H1 (cell line): ENCODE measurements at regions not wholly inside any gene's neighbourhood (a gene's known extent, or its start where the extent isn't known, plus 50 kb on each side); places are given as distances from the start of the nearest gene placed in this dataset.

Experiments
- BCL11A ChIP-seq, 2 experiments: IDR thresholded peaks; one replicate each; pipeline ENCODE4 v1.6.1; 2011; ENCODE audit warnings: low read depth in 2 of 2, low read length in 2 of 2, mild to moderate bottlenecking in 2 of 2
- CBX5 ChIP-seq: fragments of 300-800, 300-1000 bp; sonication (generic); IDR thresholded peaks from 2 replicates; pipeline ENCODE4 v1.7.1; 2016; ENCODE audit warnings: antibody characterized with exemption, low read length, low read depth
- CBX8 ChIP-seq: fragments of 300-800, 300-1000 bp; sonication (generic); IDR thresholded peaks from 2 replicates; pipeline ENCODE4 v1.7.1; 2016; ENCODE audit warnings: low read depth, low read length, borderline replicate concordance
- CEBPB ChIP-seq: IDR thresholded peaks from 2 replicates; pipeline ENCODE4 v1.6.1; 2012; ENCODE audit warnings: low read depth, low read length
- CHD2 ChIP-seq: IDR thresholded peaks from 2 replicates; pipeline ENCODE4 v1.6.1; 2012; ENCODE audit warnings: low read length, improper control_type of control experiment
- CTBP2 ChIP-seq: IDR thresholded peaks from 2 replicates; pipeline ENCODE4 v1.7.0; 2011; ENCODE audit warnings: borderline replicate concordance, mild to moderate bottlenecking, moderate library complexity, mixed read lengths, low read length; ENCODE audit not compliant: insufficient read depth, insufficient read length
- EGR1 ChIP-seq: IDR thresholded peaks from 2 replicates; pipeline ENCODE4 v1.6.1; 2011; ENCODE audit warnings: low read depth, low read length, borderline replicate concordance
- EP300 ChIP-seq, 2 experiments: IDR thresholded peaks; 1 replicate in 1 of 2; 2 replicates in 1 of 2; pipeline ENCODE4 v1.6.1; 2011 to 2012; ENCODE audit warnings: low read depth in 2 of 2, low read length in 2 of 2, mild to moderate bottlenecking in 2 of 2, borderline replicate concordance in 1 of 2, inconsistent platforms in 1 of 2, moderate library complexity in 1 of 2
- EZH2 ChIP-seq: fragments of 200-600 bp; sonication (generic); IDR thresholded peaks from 2 replicates; pipeline ENCODE4 v1.7.1; 2012; ENCODE audit warnings: low read depth, mild to moderate bottlenecking, moderate library complexity, low read length, inconsistent platforms; ENCODE audit not compliant: severe bottlenecking
- FOSL1 ChIP-seq: IDR thresholded peaks from 2 replicates; pipeline ENCODE4 v1.6.1; 2011; ENCODE audit warnings: mild to moderate bottlenecking, low read depth, low read length, moderate library complexity; ENCODE audit not compliant: insufficient read depth
- GTF2F1 ChIP-seq: IDR thresholded peaks from 2 replicates; pipeline ENCODE4 v1.6.1; 2012; ENCODE audit warnings: low read depth, low read length, improper control_type of control experiment, borderline replicate concordance
- HDAC6 ChIP-seq: IDR thresholded peaks from one replicate; pipeline ENCODE4 v1.7.1; 2012; ENCODE audit warnings: low read depth, mild to moderate bottlenecking, inconsistent platforms, low read length, moderate library complexity
- JUND ChIP-seq: IDR thresholded peaks from 2 replicates; pipeline ENCODE4 v1.6.1; 2011; ENCODE audit warnings: mild to moderate bottlenecking, improper control_type of control experiment, low read length
- NANOG ChIP-seq: IDR thresholded peaks from 2 replicates; pipeline ENCODE4 v1.6.1; 2011; ENCODE audit warnings: low read length, low read depth, mild to moderate bottlenecking, inconsistent platforms; ENCODE audit not compliant: insufficient read depth, poor library complexity, severe bottlenecking
- POLR2A ChIP-seq, 2 experiments: IDR thresholded peaks; 1 replicate in 1 of 2; 2 replicates in 1 of 2; pipeline ENCODE4 v1.6.1; 2011; ENCODE audit warnings: low read depth in 2 of 2, low read length in 2 of 2, mild to moderate bottlenecking in 2 of 2; ENCODE audit errors: control extremely low read depth in 1 of 2
- SP1 ChIP-seq: IDR thresholded peaks from 2 replicates; pipeline ENCODE4 v1.6.1; 2011; ENCODE audit warnings: low read depth, low read length
- SP2 ChIP-seq: IDR thresholded peaks from 2 replicates; pipeline ENCODE4 v1.6.1; 2012; ENCODE audit warnings: mild to moderate bottlenecking, low read length, inconsistent platforms
- SRF ChIP-seq: IDR thresholded peaks from 2 replicates; pipeline ENCODE4 v1.6.1; 2011; ENCODE audit warnings: mild to moderate bottlenecking, low read depth, low read length, moderate library complexity
- SUZ12 ChIP-seq: fragments of 200-600 bp; sonication (generic); IDR thresholded peaks from 2 replicates; pipeline ENCODE4 v1.6.1; 2012; ENCODE audit warnings: mild to moderate bottlenecking, inconsistent platforms, low read length, moderate library complexity, mixed read lengths
- TAF1 ChIP-seq: IDR thresholded peaks from 2 replicates; pipeline ENCODE4 v1.6.1; 2011; ENCODE audit warnings: mild to moderate bottlenecking, low read depth, low read length
- TBP ChIP-seq: IDR thresholded peaks from 2 replicates; pipeline ENCODE4 v1.6.1; 2011; ENCODE audit warnings: low read depth, low read length, improper control_type of control experiment
- YY1 ChIP-seq: IDR thresholded peaks from 2 replicates; pipeline ENCODE4 v1.6.1; 2011; ENCODE audit warnings: low read depth, mild to moderate bottlenecking, low read length
- TF ChIP-seq, protein P1 (sequence below): IDR thresholded peaks from 2 replicates; pipeline ENCODE4 v1.6.1; 2012; ENCODE audit warnings: inconsistent platforms
- TF ChIP-seq, protein P2 (sequence below): IDR thresholded peaks from 2 replicates; pipeline ENCODE4 v1.6.1; 2012; ENCODE audit warnings: low read length, inconsistent platforms

DNA sequence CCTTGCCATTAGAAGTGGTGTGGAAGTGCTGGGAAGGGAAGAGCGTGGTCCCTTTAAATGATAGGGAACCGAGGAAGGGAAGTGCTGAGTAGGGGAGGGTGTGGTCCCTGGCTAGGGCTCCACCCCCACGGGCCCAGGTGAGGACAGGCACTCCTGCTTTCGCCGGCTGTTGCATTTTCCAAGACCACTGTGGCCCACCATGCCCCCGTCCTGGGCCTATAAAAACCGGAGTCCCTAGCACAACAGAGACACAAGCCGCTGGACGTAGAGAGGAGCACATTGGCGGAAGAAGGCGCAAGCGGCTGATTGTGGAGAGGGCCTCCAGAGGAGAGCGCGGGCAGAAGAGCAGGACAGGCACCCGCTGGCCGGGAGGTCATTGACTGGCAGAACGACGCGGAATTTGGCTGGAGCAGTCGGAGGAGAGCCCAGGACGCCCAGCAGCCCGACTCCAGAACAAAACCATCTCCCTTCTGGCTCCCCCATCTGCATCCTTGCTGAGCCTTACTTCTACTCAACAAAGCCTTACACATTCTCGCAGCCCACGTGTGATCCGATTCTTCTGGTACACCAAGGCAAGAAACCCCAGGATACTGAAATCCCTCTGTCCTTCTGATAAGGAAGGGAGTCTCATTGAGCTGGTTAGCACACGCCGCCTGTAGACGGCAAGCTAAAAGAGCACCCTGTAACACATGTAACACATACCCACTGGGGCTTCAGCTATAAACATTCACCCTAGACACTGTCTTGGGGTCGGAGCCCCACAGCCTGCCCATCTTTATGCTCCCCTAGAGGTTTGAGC lies 146.2 kb upstream of the LYZL1 start (continued):
- TF ChIP-seq SRF (no peak), CBX8 (no peak), EGR1 (peak; percentile 32; the same call in 1 of the 2 replicates), BCL11A (IDR thresholded peaks at IDR 0.05; ENCODE audit: low read depth in 2 of 2, low read length in 2 of 2) (no peak), TAF1 (peak; percentile 63), EZH2 (no peak), FOSL1 (no peak), CBX5 (no peak), CTBP2 (peak; percentile 40), TBP (peak; percentile 73), HDAC6 (no peak), GTF2F1 (no peak), YY1 (no peak), SP1 (0 out of 2 replicates have a peak, but pooled peaks have one; percentile 46), EP300 (IDR thresholded peaks at IDR 0.05; ENCODE audit: borderline replicate concordance in 1 of 2, low read depth in 2 of 2, low read length in 2 of 2) (no peak), JUND (no peak), NANOG (no peak), CEBPB (no peak), CHD2 (no peak), SUZ12 (no peak), POLR2A (IDR thresholded peaks at IDR 0.05; ENCODE audit: control extremely low read depth in 1 of 2, low read depth in 2 of 2, low read length in 2 of 2) (peak in 1 of 2 experiments; percentile 78; a peak in 2 of 3 replicates), SP2 (no peak)
- TF ChIP-seq, protein P1, sequence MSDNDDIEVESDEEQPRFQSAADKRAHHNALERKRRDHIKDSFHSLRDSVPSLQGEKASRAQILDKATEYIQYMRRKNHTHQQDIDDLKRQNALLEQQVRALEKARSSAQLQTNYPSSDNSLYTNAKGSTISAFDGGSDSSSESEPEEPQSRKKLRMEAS: peak; percentile 63
- TF ChIP-seq, protein P2, sequence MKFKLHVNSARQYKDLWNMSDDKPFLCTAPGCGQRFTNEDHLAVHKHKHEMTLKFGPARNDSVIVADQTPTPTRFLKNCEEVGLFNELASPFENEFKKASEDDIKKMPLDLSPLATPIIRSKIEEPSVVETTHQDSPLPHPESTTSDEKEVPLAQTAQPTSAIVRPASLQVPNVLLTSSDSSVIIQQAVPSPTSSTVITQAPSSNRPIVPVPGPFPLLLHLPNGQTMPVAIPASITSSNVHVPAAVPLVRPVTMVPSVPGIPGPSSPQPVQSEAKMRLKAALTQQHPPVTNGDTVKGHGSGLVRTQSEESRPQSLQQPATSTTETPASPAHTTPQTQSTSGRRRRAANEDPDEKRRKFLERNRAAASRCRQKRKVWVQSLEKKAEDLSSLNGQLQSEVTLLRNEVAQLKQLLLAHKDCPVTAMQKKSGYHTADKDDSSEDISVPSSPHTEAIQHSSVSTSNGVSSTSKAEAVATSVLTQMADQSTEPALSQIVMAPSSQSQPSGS: no peak
